NCI-H1694 treated with DMSO at 0.1 percent for 48 hours (cell line): ENCODE measurements at regions not wholly inside any gene's neighbourhood (a gene's known extent, or its start where the extent isn't known, plus 50 kb on each side); places are given as distances from the start of the nearest gene placed in this dataset.
"Not testable (repeated sequence)": the region's sequence is repeated elsewhere in the genome, so short reads cannot be mapped to it uniquely, and the experiment has no call there.

ENCODE experiments used
- DNase-seq: peaks from one replicate; lab custom pipeline; 2025; lab: John Stamatoyannopoulos, UW

GRCh38 chr1:219560856-219561255, 52.0 kb downstream of the ZC3H11B start:
- no peak for DNase-seq

- DNase-seq = no peak
These were observed 53.0 kb downstream of the ZC3H11B start for GRCh38 chr1:219559899-219560298.

GRCh38 chr1:219555806-219556205, 57.1 kb downstream of the ZC3H11B start:
- no peak for DNase-seq

- no peak for DNase-seq
These were observed 57.7 kb downstream of the ZC3H11B start for GRCh38 chr1:219555031-219555692.

GRCh38 chr1:219553934-219554502, 58.9 kb downstream of the ZC3H11B start:
- DNase-seq = no peak

GRCh38 chr1:219550201-219550600, 62.7 kb downstream of the ZC3H11B start:
- no peak for DNase-seq

- no peak for DNase-seq
These were observed 63.7 kb downstream of the ZC3H11B start for GRCh38 chr1:219549215-219549614.

GRCh38 chr1:219548386-219548785, 64.5 kb downstream of the ZC3H11B start:
- no peak for DNase-seq

GRCh38 chr1:219545756-219546155, 67.1 kb downstream of the ZC3H11B start:
- not testable (repeated sequence) for DNase-seq

GRCh38 chr1:219544163-219544846, 68.6 kb downstream of the ZC3H11B start:
- peak; percentile 3 for DNase-seq

GRCh38 chr1:219542828-219543518, 69.9 kb downstream of the ZC3H11B start:
- no peak for DNase-seq

- no peak for DNase-seq
These were observed 71.0 kb downstream of the ZC3H11B start for GRCh38 chr1:219541946-219542345.

GRCh38 chr1:219539645-219540254, 73.2 kb downstream of the ZC3H11B start:
- no peak for DNase-seq

GRCh38 chr1:219538886-219539285, 74.0 kb downstream of the ZC3H11B start:
- no peak for DNase-seq

- no peak for DNase-seq
These were observed 75.7 kb downstream of the ZC3H11B start for GRCh38 chr1:219537223-219537631.

GRCh38 chr1:219536038-219536437, 76.9 kb downstream of the ZC3H11B start:
- no peak for DNase-seq

- no peak for DNase-seq
These were observed 77.9 kb downstream of the ZC3H11B start for GRCh38 chr1:219534991-219535390.

GRCh38 chr1:219533280-219533679, 79.6 kb downstream of the ZC3H11B start:
- DNase-seq = no peak

GRCh38 chr1:219529116-219529515, 83.8 kb downstream of the ZC3H11B start:
- no peak for DNase-seq

- no peak for DNase-seq
These were observed 84.3 kb downstream of the ZC3H11B start for GRCh38 chr1:219528633-219529032.

- no peak for DNase-seq
These were observed 84.9 kb downstream of the ZC3H11B start for GRCh38 chr1:219527994-219528393.

- DNase-seq = no peak
These were observed 86.8 kb downstream of the ZC3H11B start for GRCh38 chr1:219526074-219526473.
